ENCODE measurements at regions not wholly inside any gene's neighbourhood (a gene's known extent, or its start where the extent isn't known, plus 50 kb on each side); places are given as distances from the start of the nearest gene placed in this dataset.

- no peak for TF ChIP-seq CTCF (IDR thresholded peaks at IDR 0.05 in 8 of 11, conservative IDR thresholded peaks at IDR 0.05 in 3 of 11)
- TF ChIP-seq POLR2A (IDR thresholded peaks at IDR 0.05): no peak
Observed at GRCh38 chr3:159870723-159871122, 117.9 kb upstream of the IL12A start.

All from spleen (tissue), 7 donors.